H1 (cell line): ENCODE measurements at regions not wholly inside any gene's neighbourhood (a gene's known extent, or its start where the extent isn't known, plus 50 kb on each side); places are given as distances from the start of the nearest gene placed in this dataset.

Experiments
- CTCF ChIA-PET: fragments of 300-600 bp; sonication (Branson Sonifier 250); formaldehyde crosslinking; loops from one replicate; lab custom pipeline; 2021; ENCODE audit not compliant: partially characterized antibody; lab: Charles Lee
- POLR2A ChIA-PET: fragments of 300-600 bp; sonication (Branson Sonifier 250); formaldehyde crosslinking; loops from one replicate; lab custom pipeline; 2021; ENCODE audit warnings: inconsistent platforms; ENCODE audit not compliant: partially characterized antibody; lab: Charles Lee
- DNase-seq, 2 experiments: peaks; one replicate each; pipeline versions ENCODE4 v3.0.0 to v3.0.0-alpha.2; 2010 to 2022; ENCODE audit warnings: low spot score in 2 of 2, low read depth in 1 of 2, mixed read lengths in 1 of 2
- FAIRE-seq: peaks from 2 replicates; lab custom pipeline; 2011; peaks lifted over from hg19 to GRCh38; lab: Jason Lieb, UNC
- H2AFZ ChIP-seq: 2 replicates; pipeline ENCODE4 v1.8.1; 2012; ENCODE audit warnings: low read length, inconsistent platforms
- H2AK5ac ChIP-seq: 2 replicates; pipeline ENCODE4 v1.6.1; 2013; ENCODE audit warnings: low read depth, low read length
- H2BK120ac ChIP-seq: replicated peaks from 2 replicates; pipeline ENCODE3; 2013; ENCODE audit warnings: low read depth, low read length, inconsistent platforms
- H2BK12ac ChIP-seq: 2 replicates; pipeline ENCODE4 v1.6.1; 2013; ENCODE audit warnings: low read depth, low read length
- H2BK15ac ChIP-seq: 2 replicates; pipeline ENCODE4 v1.6.1; 2013; ENCODE audit warnings: low read length
- H2BK20ac ChIP-seq: 2 replicates; pipeline ENCODE4 v1.6.1; 2013; ENCODE audit warnings: low read length
- H2BK5ac ChIP-seq: 2 replicates; pipeline ENCODE4 v1.6.1; 2013; ENCODE audit warnings: low read depth, low read length
- H3K14ac ChIP-seq: 2 replicates; pipeline ENCODE4 v1.6.1; 2013; ENCODE audit warnings: inconsistent platforms; ENCODE audit not compliant: insufficient read length
- H3K18ac ChIP-seq: 2 replicates; pipeline ENCODE4 v1.6.1; 2013; ENCODE audit warnings: low read length; ENCODE audit errors: extremely low read depth
- H3K23ac ChIP-seq: 2 replicates; pipeline ENCODE4 v1.6.1; 2013; ENCODE audit warnings: inconsistent platforms; ENCODE audit not compliant: insufficient read length
- H3K23me2 ChIP-seq: 2 replicates; pipeline ENCODE4 v1.6.1; 2013; ENCODE audit warnings: low read depth, low read length
- H3K27ac ChIP-seq: 2 replicates; pipeline ENCODE4 v1.6.1; 2011; ENCODE audit warnings: low read depth, low read length, inconsistent platforms
- H3K27me3 ChIP-seq, 4 experiments: replicated peaks in 1 of 4; 1 replicate in 1 of 4; 2 replicates in 3 of 4; pipeline versions ENCODE4 v1.6.1 to v1.8.1; 2011 to 2013; ENCODE audit warnings: low read length in 3 of 4, mild to moderate bottlenecking in 3 of 4, inconsistent platforms in 2 of 4, mixed read lengths in 2 of 4, moderate library complexity in 1 of 4; ENCODE audit not compliant: control insufficient read depth in 3 of 4, insufficient read depth in 3 of 4; ENCODE audit errors: extremely low read depth in 1 of 4
- H3K36me3 ChIP-seq, 4 experiments: 2 replicates each; pipeline versions ENCODE4 v1.6.1 to v1.8.1; 2011 to 2013; ENCODE audit warnings: mild to moderate bottlenecking in 4 of 4, low read length in 3 of 4, moderate library complexity in 2 of 4, control low read depth in 1 of 4, inconsistent platforms in 1 of 4; ENCODE audit not compliant: insufficient read depth in 4 of 4, control insufficient read depth in 2 of 4
- H3K4ac ChIP-seq: replicated peaks from 2 replicates; pipeline ENCODE3; 2013; ENCODE audit warnings: low read length, low read depth, mixed read lengths, inconsistent platforms; ENCODE audit not compliant: insufficient read length
- H3K4me1 ChIP-seq, 4 experiments: replicated peaks in 1 of 4; 1 replicate in 1 of 4; 2 replicates in 3 of 4; pipeline versions ENCODE4 v1.6.1 to v1.8.1; 2011 to 2013; ENCODE audit warnings: low read length in 3 of 4, inconsistent platforms in 2 of 4, mixed read lengths in 1 of 4; ENCODE audit not compliant: insufficient read depth in 4 of 4, control insufficient read depth in 3 of 4
- H3K4me2 ChIP-seq, 2 experiments: 2 replicates each; pipeline versions ENCODE4 v1.6.1 to v1.8.1; 2011 to 2013; ENCODE audit warnings: low read depth in 2 of 2, low read length in 2 of 2, control low read depth in 1 of 2, inconsistent platforms in 1 of 2, mild to moderate bottlenecking in 1 of 2; ENCODE audit not compliant: insufficient read depth in 1 of 2
- H3K4me3 ChIP-seq, 4 experiments: fragments of 200-600, 300-600 bp in 1 of 4; sonication (generic), shearing (Covaris generic), sonication (Bioruptor Twin) in 1 of 4; 2 replicates each; pipeline versions ENCODE4 v1.5.1 to v1.8.1; 2011 to 2016; ENCODE audit warnings: low read length in 4 of 4, low read depth in 3 of 4, control low read depth in 2 of 4, inconsistent platforms in 2 of 4, mild to moderate bottlenecking in 2 of 4, mixed read lengths in 1 of 4, moderate library complexity in 1 of 4; ENCODE audit not compliant: insufficient read depth in 2 of 4; ENCODE audit errors: extremely low read depth in 1 of 4
- H3K56ac ChIP-seq: replicated peaks from 2 replicates; pipeline ENCODE3; 2013; ENCODE audit warnings: low read depth, mild to moderate bottlenecking, mixed read lengths, low read length, inconsistent platforms; ENCODE audit not compliant: insufficient read length
- H3K79me1 ChIP-seq: 2 replicates; pipeline ENCODE4 v1.6.1; 2013; ENCODE audit warnings: low read depth, low read length, control low read depth
- H3K79me2 ChIP-seq, 2 experiments: 2 replicates each; pipeline versions ENCODE4 v1.6.1 to v1.8.1; 2012 to 2013; ENCODE audit warnings: low read length in 2 of 2, mild to moderate bottlenecking in 2 of 2, inconsistent platforms in 1 of 2; ENCODE audit not compliant: insufficient read depth in 2 of 2, control insufficient read depth in 1 of 2
- H3K9ac ChIP-seq, 4 experiments: replicated peaks in 1 of 4; 1 replicate in 1 of 4; 2 replicates in 3 of 4; pipeline versions ENCODE4 v1.6.1 to v1.8.1; 2011 to 2013; ENCODE audit warnings: low read depth in 3 of 4, low read length in 3 of 4, control low read depth in 2 of 4, mild to moderate bottlenecking in 2 of 4, moderate library complexity in 2 of 4, inconsistent platforms in 1 of 4; ENCODE audit errors: extremely low read depth in 1 of 4
- H3K9me3 ChIP-seq, 2 experiments: 2 replicates each; pipeline versions ENCODE4 v1.6.1 to v1.8.1; 2012 to 2013; ENCODE audit warnings: mild to moderate bottlenecking in 2 of 2, moderate library complexity in 2 of 2, control low read depth in 1 of 2, inconsistent platforms in 1 of 2, low read depth in 1 of 2, low read length in 1 of 2, mixed read lengths in 1 of 2; ENCODE audit not compliant: insufficient read depth in 2 of 2
- H4K20me1 ChIP-seq, 2 experiments: replicated peaks in 1 of 2; 2 replicates each; pipeline versions ENCODE3 to v1.8.1; 2011 to 2013; ENCODE audit warnings: inconsistent platforms in 2 of 2, low read length in 2 of 2, mild to moderate bottlenecking in 1 of 2; ENCODE audit not compliant: insufficient read depth in 2 of 2, control insufficient read depth in 1 of 2
- H4K5ac ChIP-seq: 2 replicates; pipeline ENCODE4 v1.6.1; 2013; ENCODE audit warnings: low read length, low read depth, mixed read lengths, inconsistent platforms; ENCODE audit not compliant: insufficient read length
- H4K8ac ChIP-seq: 2 replicates; pipeline ENCODE4 v1.8.0; 2013; ENCODE audit warnings: mild to moderate bottlenecking, moderate library complexity, low read length, inconsistent platforms; ENCODE audit not compliant: insufficient read depth; ENCODE audit errors: extremely low read depth
- H4K91ac ChIP-seq: replicated peaks from 2 replicates; pipeline ENCODE3; 2013; ENCODE audit warnings: low read length, mixed read lengths, inconsistent platforms; ENCODE audit not compliant: insufficient read length
- ATF2 ChIP-seq: IDR thresholded peaks from 2 replicates; pipeline ENCODE4 v1.6.1; 2012; ENCODE audit warnings: low read length, inconsistent platforms
- BACH1 ChIP-seq: IDR thresholded peaks from 2 replicates; pipeline ENCODE4 v1.6.1; 2012; ENCODE audit warnings: low read length, improper control_type of control experiment
- CEBPB ChIP-seq: IDR thresholded peaks from 2 replicates; pipeline ENCODE4 v1.6.1; 2012; ENCODE audit warnings: low read depth, low read length
- WGBS, 2 experiments: shearing (Covaris generic) in 1 of 2; methylation state at CpG; one replicate each; pipeline versions ENCODE4 v1.1.6 to v1.1.7; 2013 to 2015; ENCODE audit warnings: low lambda C conversion rate in 2 of 2, mixed read lengths in 2 of 2, inconsistent platforms in 1 of 2, low coverage in 1 of 2, missing lambda C conversion rate in 1 of 2; ENCODE audit not compliant: insufficient replicate concordance in 2 of 2, insufficient coverage in 1 of 2, insufficient read length in 1 of 2; ENCODE audit errors: extremely low coverage in 1 of 2, missing lambda C conversion rate in 1 of 2; 5-methylcytosine and 5-hydroxymethylcytosine counted together

GRCh38 chr16:86091976-86092375, 193.0 kb downstream of the IRF8 start:
- Histone ChIP-seq H3K79me1 (no peaks in the 10 kb centered on the region), H3K4me1 (peaks cover 0 to 8% (median 5%) of the 10 kb centered on the region in 4 experiments; a peak in 6 of 7 replicates), H3K56ac (no peak overlapping the region), H3K27me3 (no peaks in the 10 kb centered on the region), H2BK12ac (no peak overlapping the region), H3K9me3 (no peaks in the 10 kb centered on the region), H3K9ac (no peak overlapping the region), H3K4ac (no peak overlapping the region), H3K23me2 (no peaks in the 10 kb centered on the region), H3K18ac (no peak overlapping the region), H2BK20ac (no peak overlapping the region), H4K5ac (no peak overlapping the region), H2AFZ (no peak overlapping the region), H4K20me1 (no peaks in the 10 kb centered on the region), H4K8ac (no peak overlapping the region), H2AK5ac (no peak overlapping the region), H2BK120ac (no peak overlapping the region), H3K27ac (no peak overlapping the region), H3K4me3 (no peak overlapping the region), H2BK5ac (no peak overlapping the region), H3K14ac (no peak overlapping the region), H4K91ac (no peak overlapping the region), H2BK15ac (no peak overlapping the region), H3K79me2 (no peaks in the 10 kb centered on the region), H3K4me2 (no peak overlapping the region), H3K23ac (no peak overlapping the region), H3K36me3 (no peaks in the 10 kb centered on the region)
- POLR2A ChIA-PET: interaction anchor here (1.1 kb wide), 1 partner anchor 25 kb away, joined by 4 read pairs; no protein-coding TSS in a partner anchor
- CTCF ChIA-PET: interaction anchor here (0.8 to 2.9 kb wide), 4 partner anchors 14 to 426 kb away, joined by 4 to 9 read pairs (median 4); no protein-coding TSS in a partner anchor
- TF ChIP-seq ATF2 (no peak), CEBPB (no peak), BACH1 (no peak)
- FAIRE-seq (no peak), DNase-seq (no peak)
- 91% methylated on average over 7 of the region's 7 CpGs; no CpG with 5 or more reads in 1 of the 2 experiments for WGBS, 2 experiments
